Right renal cortex interstitium (tissue), 3 donors: ENCODE measurements at regions not wholly inside any gene's neighbourhood (a gene's known extent, or its start where the extent isn't known, plus 50 kb on each side); places are given as distances from the start of the nearest gene placed in this dataset.

Experiments used
- DNase-seq, 3 donors: peaks; one replicate each; pipeline ENCODE4 v3.0.0-alpha.2; 2013; ENCODE audit warnings: low read depth in 3 of 3, low spot score in 2 of 3

GRCh38 chr4:180054291-180054690 lies 2188.9 kb upstream of the TENM3 start:
- no peak for DNase-seq

- peak; percentile 7 to 25 (median 13) for DNase-seq
Measured at GRCh38 chr4:180057299-180057721, 2185.9 kb upstream of the TENM3 start.

GRCh38 chr4:180057891-180058671 lies 2185.1 kb upstream of the TENM3 start:
- peak in 2 of 3 donors; percentile 4 to 19 for DNase-seq

GRCh38 chr4:180058691-180059215 lies 2184.4 kb upstream of the TENM3 start:
- peak; percentile 38 to 58 (median 51) for DNase-seq

- peak; percentile 4 to 31 (median 19) for DNase-seq
Measured at GRCh38 chr4:180059216-180059881, 2183.9 kb upstream of the TENM3 start.

GRCh38 chr4:180060159-180060889 lies 2182.9 kb upstream of the TENM3 start:
- DNase-seq: peak in 2 of 3 donors; percentile 10 to 15

GRCh38 chr4:180081072-180081471 lies 2162.1 kb upstream of the TENM3 start:
- DNase-seq: no peak

GRCh38 chr4:180084561-180084960 lies 2158.6 kb upstream of the TENM3 start:
- DNase-seq: no peak

- DNase-seq: no peak
Measured at GRCh38 chr4:180086480-180087190, 2156.6 kb upstream of the TENM3 start.

GRCh38 chr4:180098586-180098985 lies 2144.6 kb upstream of the TENM3 start:
- DNase-seq: no peak

- no peak for DNase-seq
Measured at GRCh38 chr4:180099957-180100356, 2143.2 kb upstream of the TENM3 start.

GRCh38 chr4:180100433-180101344 lies 2142.5 kb upstream of the TENM3 start:
- DNase-seq: no peak

- DNase-seq: no peak
Measured at GRCh38 chr4:180101348-180102083, 2141.7 kb upstream of the TENM3 start.

- DNase-seq: no peak
Measured at GRCh38 chr4:180103794-180104193, 2139.4 kb upstream of the TENM3 start.

- no peak for DNase-seq
Measured at GRCh38 chr4:180105362-180105761, 2137.8 kb upstream of the TENM3 start.

GRCh38 chr4:180106122-180106521 lies 2137.1 kb upstream of the TENM3 start:
- DNase-seq: no peak

- no peak for DNase-seq
Measured at GRCh38 chr4:180106997-180107396, 2136.2 kb upstream of the TENM3 start.

GRCh38 chr4:180116840-180117239 lies 2126.4 kb upstream of the TENM3 start:
- no peak for DNase-seq

GRCh38 chr4:180120068-180120467 lies 2123.1 kb upstream of the TENM3 start:
- no peak for DNase-seq
